PC-9 (cell line): ENCODE measurements at regions not wholly inside any gene's neighbourhood (a gene's known extent, or its start where the extent isn't known, plus 50 kb on each side); places are given as distances from the start of the nearest gene placed in this dataset.

Experiments
- CTCF ChIP-seq: fragments of 200-600 bp; sonication (generic); conservative IDR thresholded peaks from 2 replicates; pipeline ENCODE4 v1.6.1; 2017; ENCODE audit warnings: mixed run types, antibody characterized with exemption, mild to moderate bottlenecking, moderate library complexity
- EZH2 ChIP-seq: fragments of 200-600 bp; sonication (generic); IDR thresholded peaks from 2 replicates; pipeline ENCODE4 v1.8.0; 2017; ENCODE audit warnings: antibody characterized with exemption, low read depth

DNA sequence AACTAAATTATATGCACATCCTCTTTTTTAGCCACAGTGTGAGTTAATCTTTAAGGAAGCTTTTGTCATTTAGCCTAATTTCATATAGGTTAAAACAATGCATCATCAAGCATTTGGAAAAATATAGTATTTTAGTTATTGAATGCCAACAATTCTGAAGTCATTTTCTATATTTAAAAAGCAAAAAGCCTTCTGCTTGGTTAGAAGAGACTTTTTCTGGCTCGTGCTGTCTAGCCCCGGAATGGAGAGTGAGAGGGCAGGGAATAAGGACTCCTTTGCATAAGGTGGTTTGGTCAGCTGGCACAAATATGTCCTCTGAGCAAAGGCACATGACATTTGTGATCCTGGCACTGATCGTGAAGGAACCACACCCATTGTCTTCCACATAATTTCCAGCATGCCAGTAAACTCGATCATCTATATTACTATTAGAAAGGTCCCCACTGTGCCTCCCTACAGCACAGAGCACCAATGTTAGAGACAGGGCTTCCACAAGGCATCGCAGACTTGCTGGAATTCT lies 393.7 kb upstream of the INTU start:
- TF ChIP-seq CTCF (no peak), EZH2 (no peak)
